ENCODE measurements at regions not wholly inside any gene's neighbourhood (a gene's known extent, or its start where the extent isn't known, plus 50 kb on each side); places are given as distances from the start of the nearest gene placed in this dataset.

DNA sequence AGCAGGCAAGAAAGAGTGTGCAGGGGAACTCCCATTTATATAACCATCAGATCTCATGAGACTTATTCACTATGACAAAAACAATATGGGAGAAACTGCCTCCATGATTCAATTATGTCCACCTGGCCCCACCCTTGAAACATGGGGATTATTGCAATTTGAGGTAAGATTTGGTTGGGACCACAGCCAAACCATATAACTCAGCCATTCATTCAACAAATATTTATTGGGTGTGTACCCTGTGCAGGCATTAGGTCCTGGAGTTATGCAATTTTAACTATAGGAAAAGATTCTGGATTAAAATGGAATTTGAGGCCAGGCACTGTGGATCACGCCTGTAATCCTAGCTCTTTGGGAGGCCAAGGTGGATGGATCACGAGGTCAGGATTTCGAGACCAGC lies 124.2 kb upstream of the GAS1 start:
- TF ChIP-seq CTCF (IDR thresholded peaks at IDR 0.05; ENCODE audit: low read depth, low read length) (no peak), EZH2phosphoT487 (IDR thresholded peaks at IDR 0.05; ENCODE audit: low read depth) (no peak)
